Gastroesophageal sphincter (tissue), 3 donors: ENCODE measurements at regions not wholly inside any gene's neighbourhood (a gene's known extent, or its start where the extent isn't known, plus 50 kb on each side); places are given as distances from the start of the nearest gene placed in this dataset.

Experiments used
- EP300 ChIP-seq: sonication (generic); formaldehyde crosslinking; IDR thresholded peaks from one replicate; pipeline ENCODE4 v1.6.1; 2017; ENCODE audit warnings: antibody characterized with exemption, mild to moderate bottlenecking
- POLR2A ChIP-seq, 2 donors: fragments of 450-650 bp; IDR thresholded peaks; one replicate each; pipeline ENCODE4 v1.6.1; 2017; ENCODE audit warnings: antibody characterized with exemption in 2 of 2, mild to moderate bottlenecking in 2 of 2, moderate library complexity in 1 of 2
- POLR2AphosphoS5 ChIP-seq: sonication (generic); formaldehyde crosslinking; IDR thresholded peaks from one replicate; pipeline ENCODE4 v1.6.1; 2017; ENCODE audit warnings: antibody characterized with exemption
- TF ChIP-seq, protein P1 (sequence below), 4 experiments: fragments of 200-600 bp in 2 of 4; fragments of 450-650 bp in 2 of 4; sonication (generic) in 1 of 4; IDR thresholded peaks; one replicate each; pipeline ENCODE4 v1.5.1; 2017 to 2019; ENCODE audit warnings: antibody characterized with exemption in 4 of 4, mild to moderate bottlenecking in 2 of 4, moderate library complexity in 2 of 4

DNA sequence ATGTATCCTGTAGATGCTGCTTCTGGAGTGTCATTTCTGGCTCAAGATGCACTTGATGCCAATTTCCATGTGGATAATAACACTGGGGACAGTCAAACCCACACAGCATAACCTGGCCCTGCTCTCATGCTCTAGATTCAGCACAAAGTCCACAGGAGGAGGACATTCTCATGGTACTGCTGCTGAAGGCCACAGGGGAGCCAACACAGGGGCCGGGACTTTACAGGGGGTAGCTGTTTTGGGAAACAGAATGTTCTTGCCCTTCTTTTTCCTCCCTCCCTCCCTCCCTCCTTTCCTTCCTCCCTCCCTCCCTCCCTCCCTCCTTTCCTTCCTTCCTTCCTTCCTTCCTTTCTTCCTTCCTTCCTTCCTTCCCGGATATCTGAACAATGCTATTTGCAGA is 477.4 kb downstream of the PDCD6IP start:
- TF ChIP-seq, protein P1, sequence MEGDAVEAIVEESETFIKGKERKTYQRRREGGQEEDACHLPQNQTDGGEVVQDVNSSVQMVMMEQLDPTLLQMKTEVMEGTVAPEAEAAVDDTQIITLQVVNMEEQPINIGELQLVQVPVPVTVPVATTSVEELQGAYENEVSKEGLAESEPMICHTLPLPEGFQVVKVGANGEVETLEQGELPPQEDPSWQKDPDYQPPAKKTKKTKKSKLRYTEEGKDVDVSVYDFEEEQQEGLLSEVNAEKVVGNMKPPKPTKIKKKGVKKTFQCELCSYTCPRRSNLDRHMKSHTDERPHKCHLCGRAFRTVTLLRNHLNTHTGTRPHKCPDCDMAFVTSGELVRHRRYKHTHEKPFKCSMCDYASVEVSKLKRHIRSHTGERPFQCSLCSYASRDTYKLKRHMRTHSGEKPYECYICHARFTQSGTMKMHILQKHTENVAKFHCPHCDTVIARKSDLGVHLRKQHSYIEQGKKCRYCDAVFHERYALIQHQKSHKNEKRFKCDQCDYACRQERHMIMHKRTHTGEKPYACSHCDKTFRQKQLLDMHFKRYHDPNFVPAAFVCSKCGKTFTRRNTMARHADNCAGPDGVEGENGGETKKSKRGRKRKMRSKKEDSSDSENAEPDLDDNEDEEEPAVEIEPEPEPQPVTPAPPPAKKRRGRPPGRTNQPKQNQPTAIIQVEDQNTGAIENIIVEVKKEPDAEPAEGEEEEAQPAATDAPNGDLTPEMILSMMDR (IDR thresholded peaks at IDR 0.05): no peak
- TF ChIP-seq POLR2A (IDR thresholded peaks at IDR 0.05): no peak
- TF ChIP-seq POLR2AphosphoS5: no peak
- TF ChIP-seq EP300: no peak
